HepG2 (cell line): ENCODE measurements at regions not wholly inside any gene's neighbourhood (a gene's known extent, or its start where the extent isn't known, plus 50 kb on each side); places are given as distances from the start of the nearest gene placed in this dataset.

Experiments
- ATAC-seq: fragments of 200-7000 bp; cut with Tn5 transposase; 3 replicates; pipeline ENCODE4 v1.9.1; 2020; ENCODE audit warnings: mild to moderate bottlenecking, moderate library complexity
- BruUV-seq: library from RNA; stranded (reverse); fragments of 400-500 nt; replicated peaks from 2 replicates; lab custom pipeline; 2021; lab: Mats Ljungman, UMichigan
- CTCF ChIA-PET: fragments of 300-600 bp; formaldehyde crosslinking; extraction: SDS; loops from one replicate; lab custom pipeline; 2021; ENCODE audit warnings: low total read pairs, inconsistent platforms, low intra/inter-chr PET ratio; lab: Yijun Ruan, JAX
- POLR2A ChIA-PET: fragments of 350-600 bp; sonication (Branson Sonifier 250); formaldehyde crosslinking; loops from one replicate; lab custom pipeline; 2020; ENCODE audit warnings: antibody characterized with exemption, inconsistent platforms; lab: Yijun Ruan, JAX
- DNase-seq: peaks from one replicate; pipeline ENCODE4 v3.0.0-alpha.2; 2015; ENCODE audit warnings: low spot score
- FAIRE-seq: peaks from 3 replicates; lab custom pipeline; 2011; peaks lifted over from hg19 to GRCh38; lab: Jason Lieb, UNC
- H2AFZ ChIP-seq: one replicate; pipeline ENCODE4 v1.6.1; 2011; ENCODE audit warnings: low read length, inconsistent platforms
- H3K27ac ChIP-seq: fragments of 300-600 bp; 3 replicates; pipeline ENCODE4 v1.8.0; 2011; ENCODE audit warnings: mixed run types, mild to moderate bottlenecking, mixed read lengths, low read length, inconsistent platforms; ENCODE audit not compliant: insufficient read depth; ENCODE audit errors: extremely low read length
- H3K27me3 ChIP-seq, 2 experiments: fragments of 200-600 bp in 1 of 2; 2 replicates in 1 of 2; 3 replicates in 1 of 2; pipeline versions ENCODE4 v1.6.0 to v1.8.0; 2011; ENCODE audit warnings: low read length in 2 of 2, mild to moderate bottlenecking in 2 of 2, moderate library complexity in 2 of 2, inconsistent platforms in 1 of 2; ENCODE audit not compliant: insufficient read depth in 2 of 2, control insufficient read depth in 1 of 2
- H3K36me3 ChIP-seq, 2 experiments: fragments of 200-600 bp in 1 of 2; replicated peaks in 1 of 2; 2 replicates in 1 of 2; 3 replicates in 1 of 2; pipeline versions ENCODE4 v1.5.1 to v1.8.0; 2011; ENCODE audit warnings: low read length in 2 of 2, inconsistent platforms in 1 of 2; ENCODE audit not compliant: insufficient read depth in 2 of 2, control insufficient read depth in 1 of 2
- H3K4me1 ChIP-seq: 2 replicates; pipeline ENCODE4 v1.5.1; 2012; ENCODE audit warnings: low read length, inconsistent platforms; ENCODE audit not compliant: insufficient read depth
- H3K4me2 ChIP-seq: 2 replicates; pipeline ENCODE4 v1.6.0; 2011; ENCODE audit warnings: low read depth, low read length, inconsistent platforms
- H3K4me3 ChIP-seq, 3 experiments: fragments of 200-600 bp in 1 of 3; sonication (generic), shearing (Covaris generic) in 1 of 3; replicated peaks in 1 of 3; 2 replicates each; pipeline ENCODE4 v1.5.1; 2011 to 2016; ENCODE audit warnings: low read length in 3 of 3, inconsistent platforms in 2 of 3, low read depth in 2 of 3, mild to moderate bottlenecking in 2 of 3, control low read depth in 1 of 3, mixed read lengths in 1 of 3; ENCODE audit not compliant: insufficient read depth in 1 of 3
- H3K79me2 ChIP-seq: one replicate; pipeline ENCODE4 v1.6.1; 2011; ENCODE audit warnings: low read length, inconsistent platforms; ENCODE audit not compliant: insufficient read depth
- H3K9ac ChIP-seq: 2 replicates; pipeline ENCODE4 v1.6.0; 2011; ENCODE audit warnings: mild to moderate bottlenecking, low read depth, low read length, inconsistent platforms; ENCODE audit not compliant: insufficient read depth
- H3K9me3 ChIP-seq: 2 replicates; pipeline ENCODE4 v1.5.1; 2012; ENCODE audit warnings: mild to moderate bottlenecking, low read length
- H4K20me1 ChIP-seq: 2 replicates; pipeline ENCODE4 v1.6.0; 2011; ENCODE audit warnings: inconsistent platforms, mild to moderate bottlenecking, low read length, moderate library complexity; ENCODE audit not compliant: insufficient read depth
- KLF11 ChIP-seq: IDR thresholded peaks from 2 replicates; pipeline ENCODE4 v1.6.1; 2016; ENCODE audit warnings: missing compliant biosample characterization
- NCOA1 ChIP-seq: sonication (generic); formaldehyde crosslinking; IDR thresholded peaks from 2 replicates; pipeline ENCODE4 v1.9.0; 2021; ENCODE audit warnings: missing genetic modification reagents
- NFAT5 ChIP-seq: sonication (generic); formaldehyde crosslinking; IDR thresholded peaks from 2 replicates; pipeline ENCODE4 v1.4.0; 2020; ENCODE audit warnings: missing genetic modification reagents
- NFATC3 ChIP-seq: sonication (generic); formaldehyde crosslinking; IDR thresholded peaks from 2 replicates; pipeline ENCODE4 v1.5.1; 2020; ENCODE audit warnings: mild to moderate bottlenecking, missing genetic modification reagents
- NFRKB ChIP-seq: fragments of 450-650 bp; IDR thresholded peaks from 2 replicates; pipeline ENCODE4 v1.6.1; 2017
- SATB2 ChIP-seq: sonication (generic); formaldehyde crosslinking; IDR thresholded peaks from 2 replicates; pipeline ENCODE4 v1.5.0; 2020; ENCODE audit warnings: missing genetic modification reagents
- TFDP2 ChIP-seq: sonication (generic); formaldehyde crosslinking; IDR thresholded peaks from 2 replicates; pipeline ENCODE4 v1.4.0; 2020; ENCODE audit warnings: missing genetic modification reagents
- ZNF318 ChIP-seq: sonication (generic); formaldehyde crosslinking; IDR thresholded peaks from 2 replicates; pipeline ENCODE4 v1.4.0; 2020; ENCODE audit warnings: mild to moderate bottlenecking, missing genetic modification reagents
- ZNF768 ChIP-seq: sonication (generic); formaldehyde crosslinking; IDR thresholded peaks from 2 replicates; pipeline ENCODE4 v1.4.0; 2020; ENCODE audit warnings: missing genetic modification reagents
- WGBS: methylation state at CpG from one replicate; pipeline ENCODE4 v1.1.6; 2017; ENCODE audit warnings: low lambda C conversion rate; 5-methylcytosine and 5-hydroxymethylcytosine counted together
- in situ Hi-C: cut with HindIII; loops from 2 replicates; pipeline ENCODE4 v1.10.0; 2017; ENCODE audit warnings: low pct_unique_long_range_greater_than_20kb; ENCODE audit not compliant: extremely low pct_ligation_motif_present
- intact Hi-C: fragments of 100-400 bp; cut with micrococcal nuclease; formaldehyde crosslinking; loops from one replicate; pipeline ENCODE4 v1.10.0; 2022; ENCODE audit not compliant: unreplicated experiment

GRCh38 chr10:44198780-44199097 lies 186.2 kb downstream of the CXCL12 start (continued):
- TF ChIP-seq NFAT5 (CRISPR knock-in tag) (no peak), ZNF768 (CRISPR knock-in tag) (no peak)

- in situ Hi-C loops, result no loop called here
- Histone ChIP-seq H4K20me1 (no peaks in the 10 kb centered on the region), H3K27ac (no peak overlapping the region), H2AFZ (no peak overlapping the region), H3K27me3 (no peaks in the 10 kb centered on the region), H3K4me3 (no peak overlapping the region), H3K4me1 (peaks cover 72% of the 10 kb centered on the region), H3K79me2 (no peaks in the 10 kb centered on the region), H3K9ac (no peak overlapping the region), H3K4me2 (no peak overlapping the region), H3K9me3 (peaks cover 12% of the 10 kb centered on the region; the same call in 1 of the 2 replicates), H3K36me3 (no peaks in the 10 kb centered on the region)
- intact Hi-C loops, result no loop called here
- BruUV-seq, result no TSS peak
- ATAC-seq, result no peak
- WGBS, result 90% methylated on average over 4 of the region's 4 CpGs
- POLR2A ChIA-PET, result interaction anchor here (2.1 kb wide), 1 partner anchor 38 kb away, joined by 4 read pairs; no protein-coding TSS in a partner anchor
- no peak for FAIRE-seq
- DNase-seq, result no peak
- CTCF ChIA-PET, result no interaction called here
- TF ChIP-seq NCOA1 (no peak), SATB2 (no peak), KLF11 (CRISPR knock-in tag) (no peak), ZNF318 (no peak), NFRKB (no peak), TFDP2 (CRISPR knock-in tag) (no peak), NFATC3 (CRISPR knock-in tag) (no peak)
These were observed 186.7 kb downstream of the CXCL12 start for GRCh38 chr10:44198096-44198779.
